ENCODE measurements at regions not wholly inside any gene's neighbourhood (a gene's known extent, or its start where the extent isn't known, plus 50 kb on each side); places are given as distances from the start of the nearest gene placed in this dataset.

- intact Hi-C loops (cut with micrococcal nuclease) (no loop called here), in situ Hi-C loops (cut with MboI; ENCODE audit: low sequenced_read_pairs) (no loop called here)
- CTCF ChIA-PET = interaction anchor here (1.0 kb wide), 1 partner anchor 26 kb away, joined by 3 read pairs; no protein-coding TSS in a partner anchor
These were observed 196.2 kb upstream of the SMIM30 start for GRCh38 chr7:113314594-113314993.

More at GRCh38 chr7:113314594-113314993, 196.2 kb upstream of the SMIM30 start:
- Histone ChIP-seq H2BK5ac (ENCODE audit: low read depth, low read length, poor library complexity, severe bottlenecking) (no peak overlapping the region), H3K27me3 (ENCODE audit: control insufficient read depth, insufficient read depth, low read length) (no peaks in the 10 kb centered on the region), H4K20me1 (ENCODE audit: insufficient read depth, low read length) (no peaks in the 10 kb centered on the region), H3K14ac (replicated peaks; ENCODE audit: low read depth, low read length) (no peak overlapping the region), H3K23ac (ENCODE audit: low read depth, low read length) (no peak overlapping the region), H2AK9ac (replicated peaks; ENCODE audit: low read depth, low read length, poor library complexity) (no peak overlapping the region), H3K18ac (ENCODE audit: low read depth, low read length) (no peak overlapping the region), H2BK120ac (ENCODE audit: low read depth, low read length) (no peak overlapping the region), H3K4me3 (ENCODE audit: insufficient read depth, low read depth, low read length) (no peak overlapping the region), H3K79me1 (ENCODE audit: low read depth in 1 of 2, low read length in 2 of 2) (no peaks in the 10 kb centered on the region), H3K27ac (ENCODE audit: insufficient read depth, low read length) (no peak overlapping the region), H4K5ac (ENCODE audit: low read depth, low read length) (no peak overlapping the region), H2BK20ac (ENCODE audit: low read depth, low read length) (no peak overlapping the region), H4K91ac (ENCODE audit: insufficient read depth, low read depth, low read length) (no peak overlapping the region), H3K36me3 (ENCODE audit: control insufficient read depth, insufficient read depth, low read length) (no peaks in the 10 kb centered on the region), H3K4ac (ENCODE audit: low read depth, low read length) (no peak overlapping the region), H3K4me2 (ENCODE audit: low read depth, low read length) (no peak overlapping the region), H3K56ac (ENCODE audit: extremely low read depth, insufficient read depth, low read length) (no peak overlapping the region), H3K4me1 (ENCODE audit: control insufficient read depth, insufficient read depth, low read length) (no peaks in the 10 kb centered on the region), H2AFZ (replicated peaks; ENCODE audit: low read length, poor library complexity) (no peak overlapping the region), H4K8ac (ENCODE audit: low read depth in 2 of 2, low read length in 2 of 2) (no peak overlapping the region), H2AK5ac (ENCODE audit: low read depth, low read length) (no peak overlapping the region), H2BK15ac (ENCODE audit: low read depth, low read length) (no peak overlapping the region), H3K9me3 (ENCODE audit: control insufficient read depth, insufficient read depth, low read length) (no peaks in the 10 kb centered on the region), H3K9me1 (ENCODE audit: insufficient read depth, low read length) (no peaks in the 10 kb centered on the region), H3K9ac (ENCODE audit: low read depth, low read length) (no peak overlapping the region)
- no TSS peak for BruUV-seq (replicated peaks)
- no CpG with 5 or more reads among the region's 2 CpGs for WGBS, 2 experiments (ENCODE audit: extremely low coverage in 2 of 2, insufficient read length in 1 of 2)
- TF ChIP-seq MXI1 (IDR thresholded peaks at IDR 0.05; ENCODE audit: borderline replicate concordance, low read depth, low read length) (no peak), CTCF (conservative IDR thresholded peaks at IDR 0.05; ENCODE audit: low read depth, low read length) (no peak), CHD1 (IDR thresholded peaks at IDR 0.05; ENCODE audit: low read depth, low read length) (no peak), CEBPB (IDR thresholded peaks at IDR 0.05; ENCODE audit: low read depth, low read length) (no peak), RFX5 (IDR thresholded peaks at IDR 0.05; ENCODE audit: low read depth, low read length) (no peak), BHLHE40 (IDR thresholded peaks at IDR 0.05; ENCODE audit: low read depth, low read length) (no peak), MAZ (IDR thresholded peaks at IDR 0.05; ENCODE audit: borderline replicate concordance, low read depth, low read length) (no peak), POLR2A (IDR thresholded peaks at IDR 0.05; ENCODE audit: low read depth, low read length) (no peak)
- no peak for DNase-seq
- dilution Hi-C loops (cut with HindIII; ENCODE audit: low sequenced_read_pairs, unreplicated experiment) = no loop called here
- POLR2A ChIA-PET (ENCODE audit: unreplicated experiment) = no interaction called here
- ATAC-seq (ENCODE audit: low read depth) = no peak

Data from IMR-90 (cell line).